Stimulated activated naive B cell treated with anti-CD40 and anti-IgM and Interleukin-4, amounts not matched to agents 10 μg/mL and 1 μg/mL and 100 μg/mL, for 72 hours (primary cell): ENCODE measurements at regions not wholly inside any gene's neighbourhood (a gene's known extent, or its start where the extent isn't known, plus 50 kb on each side); places are given as distances from the start of the nearest gene placed in this dataset.

ENCODE experiments used
- ATAC-seq, 2 donors: fragments of 150-1000 bp; cut with Tn5 transposase; replicated peaks; 2 replicates each; pipeline ENCODE4 v1.10.0; 2021; ENCODE audit warnings: moderate library complexity in 1 of 2
- DNase-seq: peaks from one replicate; pipeline ENCODE4 v3.0.0; 2021
- H3K27ac Mint-ChIP-seq: one replicate; pipeline ENCODE4 v1.8.0; 2022; ENCODE audit warnings: mild to moderate bottlenecking, mixed read lengths
- H3K27me3 Mint-ChIP-seq, 2 donors: one replicate each; pipeline ENCODE4 v1.8.0; 2022; ENCODE audit warnings: mixed read lengths in 2 of 2
- H3K36me3 Mint-ChIP-seq, 2 donors: one replicate each; pipeline ENCODE4 v1.8.0; 2022; ENCODE audit warnings: mixed read lengths in 2 of 2, mild to moderate bottlenecking in 1 of 2
- H3K4me1 Mint-ChIP-seq, 2 donors: one replicate each; pipeline ENCODE4 v1.8.0; 2022; ENCODE audit warnings: mixed read lengths in 2 of 2, mild to moderate bottlenecking in 1 of 2
- H3K4me3 Mint-ChIP-seq, 2 donors: one replicate each; pipeline ENCODE4 v1.8.0; 2022; ENCODE audit warnings: mild to moderate bottlenecking in 2 of 2, mixed read lengths in 2 of 2, moderate library complexity in 1 of 2
- H3K9me3 Mint-ChIP-seq, 2 donors: one replicate each; pipeline ENCODE4 v1.8.0; 2022; ENCODE audit warnings: mixed read lengths in 2 of 2, mild to moderate bottlenecking in 1 of 2

GRCh38 chr2:221323513-221323912, 248.6 kb downstream of the EPHA4 start:
- Mint-ChIP-seq H3K36me3 (peaks cover 0 to 2% of the 10 kb centered on the region in 2 donors), H3K9me3 (peaks cover 6 to 8% of the 10 kb centered on the region in 2 donors), H3K4me3 (no peak overlapping the region), H3K27ac (no peak overlapping the region), H3K4me1 (no peaks in the 10 kb centered on the region), H3K27me3 (peaks cover 10% of the 10 kb centered on the region in 2 donors)
- ATAC-seq = no peak
- no peak for DNase-seq

GRCh38 chr2:221330436-221330835, 241.7 kb downstream of the EPHA4 start:
- Mint-ChIP-seq H3K27ac (no peak overlapping the region), H3K4me3 (no peak overlapping the region), H3K4me1 (no peaks in the 10 kb centered on the region), H3K36me3 (peaks cover 0 to 2% of the 10 kb centered on the region in 2 donors), H3K27me3 (peaks cover 0 to 4% of the 10 kb centered on the region in 2 donors), H3K9me3 (peaks cover 18 to 20% of the 10 kb centered on the region in 2 donors)
- ATAC-seq (no peak), DNase-seq (no peak)

- no peak overlapping the region for H3K27ac Mint-ChIP-seq
- DNase-seq (no peak), ATAC-seq (no peak)
- peaks cover 9 to 11% of the 10 kb centered on the region in 2 donors for H3K9me3 Mint-ChIP-seq
- no peaks in the 10 kb centered on the region for H3K36me3 Mint-ChIP-seq
- peaks cover 7 to 8% of the 10 kb centered on the region in 2 donors for H3K27me3 Mint-ChIP-seq
- H3K4me1 Mint-ChIP-seq = no peaks in the 10 kb centered on the region
- H3K4me3 Mint-ChIP-seq = no peak overlapping the region
These were observed 237.5 kb downstream of the EPHA4 start for GRCh38 chr2:221334481-221335218.

GRCh38 chr2:221335219-221335752, 236.8 kb downstream of the EPHA4 start:
- Mint-ChIP-seq H3K9me3 (peaks cover 9 to 11% of the 10 kb centered on the region in 2 donors), H3K36me3 (no peaks in the 10 kb centered on the region), H3K27me3 (peaks cover 7 to 8% of the 10 kb centered on the region in 2 donors), H3K4me3 (no peak overlapping the region), H3K4me1 (no peaks in the 10 kb centered on the region), H3K27ac (no peak overlapping the region)
- DNase-seq (no peak), ATAC-seq (no peak)

GRCh38 chr2:221336967-221337366, 235.1 kb downstream of the EPHA4 start:
- Mint-ChIP-seq H3K4me1 (no peaks in the 10 kb centered on the region), H3K27me3 (peaks cover 7 to 8% of the 10 kb centered on the region in 2 donors), H3K9me3 (peaks cover 5 to 6% of the 10 kb centered on the region in 2 donors), H3K27ac (no peak overlapping the region), H3K36me3 (no peaks in the 10 kb centered on the region), H3K4me3 (no peak overlapping the region)
- DNase-seq (no peak), ATAC-seq (no peak)

DNA sequence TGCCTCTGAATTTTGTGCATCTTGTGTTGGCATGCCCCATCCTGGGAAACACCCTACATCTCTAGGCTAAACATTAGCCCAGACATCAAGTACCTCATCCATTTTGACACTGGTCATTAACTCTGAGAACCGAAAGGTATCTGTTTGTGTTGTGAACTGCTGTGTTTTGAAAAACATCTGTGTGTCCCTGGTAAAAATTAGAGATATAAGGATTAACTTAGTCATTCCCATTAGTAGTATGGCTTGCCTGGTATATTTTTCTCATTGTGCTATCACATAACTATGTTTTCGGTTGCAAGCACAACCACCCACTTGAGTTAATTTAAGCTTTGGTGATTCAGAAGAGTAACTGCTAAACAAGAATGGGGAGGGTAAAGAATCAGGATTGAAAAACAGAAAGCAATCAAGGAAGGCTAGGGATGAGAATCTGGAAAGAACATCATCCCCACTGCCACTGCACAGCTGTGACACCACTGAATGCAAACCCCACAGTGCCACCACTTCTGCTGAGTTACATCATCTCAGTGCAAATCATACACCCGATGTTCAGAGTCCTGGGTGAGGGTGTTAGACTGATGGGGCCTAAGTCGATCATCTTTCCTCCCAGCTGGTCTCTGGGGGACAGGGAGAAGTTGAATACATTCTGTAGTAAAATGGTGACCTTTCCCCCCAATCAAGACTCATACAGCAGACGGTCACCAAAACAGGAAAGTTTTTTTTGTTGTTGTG, 234.0 kb downstream of the EPHA4 start:
- ATAC-seq (no peak), DNase-seq (no peak)
- no peak overlapping the region for H3K27ac Mint-ChIP-seq
- no peaks in the 10 kb centered on the region for H3K4me1 Mint-ChIP-seq
- peaks cover 7 to 8% of the 10 kb centered on the region in 2 donors for H3K27me3 Mint-ChIP-seq
- H3K36me3 Mint-ChIP-seq = no peaks in the 10 kb centered on the region
- H3K4me3 Mint-ChIP-seq = no peak overlapping the region
- no peaks in the 10 kb centered on the region for H3K9me3 Mint-ChIP-seq

GRCh38 chr2:221342388-221342787, 229.7 kb downstream of the EPHA4 start:
- Mint-ChIP-seq H3K36me3 (no peaks in the 10 kb centered on the region), H3K27me3 (peaks cover 7 to 8% of the 10 kb centered on the region in 2 donors), H3K27ac (no peak overlapping the region), H3K9me3 (peaks cover 0 to 2% of the 10 kb centered on the region in 2 donors), H3K4me3 (no peak overlapping the region), H3K4me1 (no peaks in the 10 kb centered on the region)
- ATAC-seq = no peak
- DNase-seq = no peak

DNA sequence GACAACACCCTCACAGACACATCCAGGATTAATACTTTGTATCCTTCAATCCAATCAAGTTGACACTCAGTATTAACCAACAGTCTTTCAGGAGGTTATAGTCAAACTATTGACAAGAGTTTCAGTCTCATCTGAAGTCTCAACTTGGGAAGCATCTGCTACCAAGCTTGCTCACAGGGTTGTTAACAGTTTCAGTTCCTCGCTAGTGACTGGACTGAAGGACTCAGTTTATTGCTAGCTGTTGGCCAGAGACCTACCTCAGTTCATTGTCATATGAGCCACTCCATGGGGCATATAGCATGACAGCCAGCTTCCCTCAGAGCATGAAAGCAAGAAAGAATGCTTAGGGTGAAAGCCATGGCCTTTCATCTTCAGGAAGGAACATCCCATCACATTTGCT, 228.6 kb downstream of the EPHA4 start:
- DNase-seq (no peak), ATAC-seq (peak; percentile 31 to 63)
- peaks cover 7 to 14% of the 10 kb centered on the region in 2 donors for H3K27me3 Mint-ChIP-seq
- no peaks in the 10 kb centered on the region for H3K36me3 Mint-ChIP-seq
- no peaks in the 10 kb centered on the region for H3K4me1 Mint-ChIP-seq
- no peak overlapping the region for H3K27ac Mint-ChIP-seq
- H3K4me3 Mint-ChIP-seq = no peak overlapping the region
- peaks cover 0 to 2% of the 10 kb centered on the region in 2 donors for H3K9me3 Mint-ChIP-seq

- Mint-ChIP-seq H3K4me1 (no peaks in the 10 kb centered on the region), H3K27me3 (peaks cover 7 to 19% of the 10 kb centered on the region in 2 donors), H3K27ac (no peak overlapping the region), H3K36me3 (no peaks in the 10 kb centered on the region), H3K4me3 (no peak overlapping the region), H3K9me3 (peaks cover 0 to 2% of the 10 kb centered on the region in 2 donors)
- no peak for DNase-seq
- no peak for ATAC-seq
These were observed 226.6 kb downstream of the EPHA4 start for GRCh38 chr2:221345516-221345915.

GRCh38 chr2:221346411-221346810, 225.7 kb downstream of the EPHA4 start:
- no peak for DNase-seq
- Mint-ChIP-seq H3K36me3 (no peaks in the 10 kb centered on the region), H3K27ac (no peak overlapping the region), H3K9me3 (peaks cover 0 to 2% of the 10 kb centered on the region in 2 donors), H3K27me3 (peaks cover 7 to 19% of the 10 kb centered on the region in 2 donors), H3K4me1 (no peaks in the 10 kb centered on the region), H3K4me3 (no peak overlapping the region)
- ATAC-seq = no peak

- Mint-ChIP-seq H3K27me3 (peaks cover 10 to 19% of the 10 kb centered on the region in 2 donors), H3K27ac (no peak overlapping the region), H3K4me3 (no peak overlapping the region), H3K4me1 (no peaks in the 10 kb centered on the region), H3K36me3 (no peaks in the 10 kb centered on the region), H3K9me3 (peaks cover 0 to 2% of the 10 kb centered on the region in 2 donors)
- DNase-seq (no peak), ATAC-seq (no peak)
These were observed 224.6 kb downstream of the EPHA4 start for GRCh38 chr2:221347471-221347870.

GRCh38 chr2:221350616-221351015, 221.5 kb downstream of the EPHA4 start:
- Mint-ChIP-seq H3K4me1 (no peaks in the 10 kb centered on the region), H3K9me3 (peaks cover 6% of the 10 kb centered on the region in 2 donors), H3K36me3 (no peaks in the 10 kb centered on the region), H3K4me3 (no peak overlapping the region), H3K27ac (no peak overlapping the region), H3K27me3 (peaks cover 11 to 16% of the 10 kb centered on the region in 2 donors)
- DNase-seq = no peak
- no peak for ATAC-seq

GRCh38 chr2:221353201-221353600, 218.9 kb downstream of the EPHA4 start:
- Mint-ChIP-seq H3K36me3 (no peaks in the 10 kb centered on the region), H3K27ac (no peak overlapping the region), H3K9me3 (peaks cover 6 to 9% of the 10 kb centered on the region in 2 donors), H3K4me1 (no peaks in the 10 kb centered on the region), H3K4me3 (no peak overlapping the region), H3K27me3 (peaks cover 5 to 9% of the 10 kb centered on the region in 2 donors)
- DNase-seq = no peak
- no peak for ATAC-seq

- no peaks in the 10 kb centered on the region for H3K27me3 Mint-ChIP-seq
These were observed 211.8 kb downstream of the EPHA4 start for GRCh38 chr2:221360312-221360711.

More at GRCh38 chr2:221360312-221360711, 211.8 kb downstream of the EPHA4 start:
- H3K36me3 Mint-ChIP-seq = no peaks in the 10 kb centered on the region
- H3K4me1 Mint-ChIP-seq = no peaks in the 10 kb centered on the region
- no peak for ATAC-seq
- no peak overlapping the region for H3K4me3 Mint-ChIP-seq
- no peak overlapping the region for H3K27ac Mint-ChIP-seq
- no peak for DNase-seq
- peaks cover 0 to 4% of the 10 kb centered on the region in 2 donors for H3K9me3 Mint-ChIP-seq
